Posterior vena cava (tissue), 2 donors: ENCODE measurements at regions not wholly inside any gene's neighbourhood (a gene's known extent, or its start where the extent isn't known, plus 50 kb on each side); places are given as distances from the start of the nearest gene placed in this dataset.

ENCODE experiments used
- DNase-seq: peaks from one replicate; pipeline ENCODE4 v3.0.0-alpha.2; 2020; ENCODE audit warnings: low spot score
- intact Hi-C, 2 donors: fragments of 100-400 bp; cut with DNase I; formaldehyde crosslinking; loops; one replicate each; pipeline versions ENCODE4 v1.14.1 to v1.14.2; 2022 to 2023
- donor health status: DM: yes; HTN: yes; CAD: no.
- donor health status: DM: yes; HTN: yes; CAD: no.

DNA sequence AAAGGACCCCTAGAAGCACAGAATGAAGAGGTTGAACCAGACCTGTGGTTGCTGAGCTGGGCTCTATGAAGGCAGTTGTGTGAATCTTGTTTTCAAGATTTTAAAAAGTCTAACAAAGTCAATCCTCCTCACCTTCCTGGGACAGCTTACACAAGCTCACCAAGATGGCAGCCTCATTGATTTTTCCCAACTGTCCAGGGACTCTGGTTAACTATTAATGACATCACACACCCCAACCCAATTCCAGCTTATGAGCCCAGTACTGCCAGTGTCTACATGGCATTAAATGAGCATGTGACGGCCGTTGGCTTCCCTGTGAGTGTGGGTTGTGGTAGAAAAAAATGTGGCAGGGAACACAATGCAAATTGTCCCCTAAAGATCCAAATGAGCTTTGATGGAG is 137.0 kb downstream of the CHST1 start:
- DNase-seq: no peak
- intact Hi-C loops: no loop called here

- DNase-seq: no peak
- intact Hi-C loops: no loop called here
These were observed 137.5 kb downstream of the CHST1 start for GRCh38 chr11:45527898-45528297.

DNA sequence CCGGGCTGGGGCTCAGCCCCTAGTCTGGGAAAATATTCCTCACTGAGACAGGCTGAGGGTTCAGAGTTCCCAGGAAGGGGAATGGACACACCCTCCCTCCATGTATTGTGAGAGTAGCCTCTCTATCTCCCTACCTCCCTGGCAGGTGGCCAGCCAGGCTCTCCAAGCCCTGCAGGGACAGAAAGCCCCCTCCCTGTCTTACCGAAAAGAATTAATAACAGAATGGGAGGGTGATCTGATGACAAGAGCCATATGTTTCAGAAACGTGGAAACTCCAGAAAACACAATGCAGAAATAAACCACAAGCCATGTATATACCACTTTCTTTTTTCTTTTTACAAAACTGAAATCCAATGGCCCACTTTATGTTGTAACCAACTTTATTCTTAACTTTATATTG is 140.0 kb downstream of the CHST1 start:
- intact Hi-C loops: no loop called here
- no peak for DNase-seq

GRCh38 chr11:45523760-45524159 is 141.7 kb downstream of the CHST1 start:
- intact Hi-C loops: no loop called here
- no peak for DNase-seq

DNA sequence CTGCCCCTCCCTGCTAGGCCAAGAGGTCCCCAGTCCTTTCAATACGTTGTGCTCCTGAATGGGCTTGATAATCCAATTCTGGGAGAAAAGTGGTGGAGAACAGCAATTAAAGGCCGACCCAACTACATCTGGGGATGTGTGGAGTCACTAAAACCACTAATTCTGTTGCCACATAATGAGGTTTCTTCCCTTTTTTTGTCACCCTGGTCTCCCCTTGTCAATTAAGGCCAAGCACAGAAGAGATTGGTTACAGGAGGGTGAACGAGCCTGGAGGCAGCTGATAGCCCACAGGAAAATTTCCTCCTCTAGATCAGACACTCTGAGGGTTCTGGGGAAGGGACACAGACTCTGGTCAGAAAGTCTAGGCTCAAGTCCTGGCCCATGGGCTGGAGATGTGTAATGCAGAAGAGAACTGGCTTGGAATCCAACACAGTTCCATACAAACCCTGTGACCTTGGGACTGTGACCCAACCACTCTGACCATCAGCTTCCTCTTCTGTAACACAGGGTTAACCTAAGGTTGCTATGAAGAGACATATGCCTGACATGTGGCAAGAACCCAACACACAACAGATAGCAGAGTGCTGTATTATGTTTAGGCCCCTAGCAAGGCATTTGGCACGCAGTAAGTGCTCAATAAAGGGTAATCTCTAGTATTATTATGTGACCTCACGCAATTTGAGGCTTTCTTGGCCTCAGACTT is 146.4 kb downstream of the CHST1 start:
- intact Hi-C loops: no loop called here
- no peak for DNase-seq

GRCh38 chr11:45518141-45518832 is 147.1 kb downstream of the CHST1 start:
- intact Hi-C loops: no loop called here
- no peak for DNase-seq

DNA sequence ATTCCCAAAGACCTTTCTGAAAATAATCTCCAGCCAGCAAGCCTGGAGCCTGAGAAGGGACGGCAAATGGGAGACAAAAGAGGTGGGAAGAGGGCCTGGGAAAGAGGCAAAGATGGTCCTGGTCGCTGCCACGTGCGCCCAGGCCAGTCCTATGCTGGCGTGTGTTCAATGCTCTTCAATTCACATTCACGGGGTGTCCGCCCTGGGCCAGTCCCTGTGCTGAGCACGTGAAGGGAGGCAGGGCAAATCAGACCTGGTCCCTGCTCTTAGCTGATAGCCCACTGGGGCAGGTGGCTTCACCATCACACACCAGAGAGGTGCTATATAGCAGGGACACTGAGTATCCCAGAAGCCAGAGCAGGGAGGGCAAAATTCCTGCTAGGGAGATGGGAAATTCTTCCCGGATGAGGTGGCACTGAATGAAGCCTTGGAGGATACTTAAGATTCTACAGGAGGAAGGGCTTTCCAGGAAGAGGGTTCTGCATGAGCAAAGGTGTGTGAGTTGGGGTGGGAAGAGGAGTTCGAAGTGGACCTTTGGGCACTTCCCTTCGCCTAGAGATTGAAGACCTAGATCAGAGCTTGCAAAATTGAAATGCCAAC is 148.2 kb downstream of the CHST1 start:
- intact Hi-C loops: no loop called here
- no peak for DNase-seq

DNA sequence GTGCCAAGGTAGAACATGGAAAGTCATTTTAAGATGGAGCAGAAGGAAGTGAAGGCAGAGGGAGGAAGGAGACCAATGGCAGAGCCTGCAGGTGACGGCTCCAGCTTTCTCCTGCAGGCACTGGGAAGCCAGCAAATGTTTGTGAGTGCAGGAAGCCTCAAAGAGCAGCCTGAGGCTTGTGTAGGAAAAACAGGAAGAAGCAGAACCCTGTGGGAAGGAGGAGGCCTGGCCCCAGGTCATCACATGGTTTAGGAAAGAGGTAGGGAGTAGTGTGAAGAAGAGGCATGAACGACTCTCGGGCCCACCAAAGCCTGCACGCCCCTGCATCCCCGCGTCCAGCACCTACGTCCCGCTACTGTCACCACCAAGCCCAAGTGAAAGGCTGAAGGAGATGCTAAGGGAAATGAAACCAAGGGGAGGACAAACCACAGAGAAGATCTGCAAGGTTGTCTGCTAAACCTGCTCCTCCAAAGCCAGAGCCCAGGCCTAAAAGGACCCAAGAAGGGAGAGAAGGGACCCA is 151.5 kb downstream of the CHST1 start:
- intact Hi-C loops: no loop called here

GRCh38 chr11:45512471-45513148 is 152.8 kb downstream of the CHST1 start:
- no peak for DNase-seq
- intact Hi-C loops: no loop called here

More for the DNA sequence above, 151.5 kb downstream of the CHST1 start:
- no peak for DNase-seq

DNA sequence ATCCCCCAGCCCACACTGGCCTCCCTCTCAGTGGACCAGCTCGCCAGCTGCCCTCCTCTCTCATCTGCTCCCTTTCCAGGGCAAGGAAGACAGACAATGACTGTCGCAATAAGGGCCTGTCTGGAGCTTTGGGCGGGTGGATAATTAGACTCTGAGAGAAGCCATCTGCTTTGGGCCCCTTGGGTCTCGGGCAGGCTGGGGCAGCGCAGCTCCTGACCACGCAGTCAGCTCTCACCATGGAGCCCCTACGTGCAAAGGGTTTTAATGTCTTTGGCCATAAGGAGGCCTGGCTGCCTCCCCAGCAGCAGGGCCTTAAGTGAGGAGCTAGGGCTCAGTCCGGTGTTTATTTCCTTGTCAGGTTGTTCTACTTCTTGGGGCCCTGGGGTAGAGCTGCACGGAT is 153.9 kb downstream of the CHST1 start:
- intact Hi-C loops: no loop called here
- no peak for DNase-seq

DNA sequence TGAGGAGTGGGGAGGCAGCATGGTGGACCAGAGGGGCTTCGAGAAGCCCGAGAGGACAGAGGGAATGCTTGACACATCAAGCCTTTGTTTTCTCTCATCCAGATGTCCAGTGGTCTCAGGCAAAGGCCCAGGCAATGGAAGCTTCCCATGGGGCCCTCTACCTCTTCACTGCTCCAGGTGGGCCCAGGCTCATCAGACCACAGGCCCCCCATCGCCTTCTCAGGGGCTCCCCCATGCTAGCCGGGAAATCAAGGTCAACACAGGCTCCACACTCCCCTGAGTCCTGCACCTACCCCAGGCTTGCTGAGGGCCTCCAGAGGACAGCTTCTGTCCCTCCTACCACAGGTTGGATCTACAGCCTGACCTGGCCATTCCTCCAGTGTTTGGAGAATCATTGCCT is 157.5 kb downstream of the CHST1 start:
- DNase-seq: no peak
- intact Hi-C loops: loop anchor here in 1 of 2 donors (2.0 kb wide), 1 partner anchor 69 kb away; no protein-coding TSS in a partner anchor

DNA sequence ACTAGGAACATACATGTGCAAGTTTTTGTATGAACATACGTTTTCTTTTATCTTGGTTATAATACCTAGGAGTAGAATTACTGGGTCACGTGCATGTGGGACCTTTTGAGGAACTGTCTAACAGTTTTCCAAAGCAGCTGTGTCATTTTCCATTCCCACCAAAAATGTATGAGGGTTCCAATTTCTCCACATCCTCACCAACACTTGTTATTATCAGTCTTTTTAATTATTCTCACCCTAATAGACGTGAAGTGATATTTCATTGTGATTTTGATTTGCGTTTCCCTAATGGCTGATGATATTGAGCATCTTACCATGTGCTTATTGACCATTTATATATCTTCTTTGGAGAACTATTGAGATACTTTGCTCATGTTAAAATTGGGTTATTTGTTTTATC is 162.1 kb downstream of the CHST1 start:
- intact Hi-C loops: no loop called here
- DNase-seq: no peak

DNA sequence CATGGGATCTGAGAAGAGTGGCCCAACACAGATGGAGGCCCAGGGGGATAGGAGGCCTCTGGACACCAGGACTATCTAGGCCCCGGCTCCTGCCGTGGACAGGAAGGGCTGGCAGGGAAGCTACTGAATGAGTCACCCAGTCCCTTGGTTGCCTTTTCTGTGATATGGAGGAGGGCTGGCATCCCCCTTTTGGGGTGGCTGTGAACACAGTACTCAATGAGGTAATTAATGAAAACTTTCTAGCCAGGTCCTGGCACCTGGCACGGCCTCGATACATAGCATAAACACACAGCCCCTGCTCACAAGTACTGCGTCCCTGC is 163.2 kb downstream of the CHST1 start:
- no peak for DNase-seq
- intact Hi-C loops: no loop called here

GRCh38 chr11:45501392-45502225 is 163.8 kb downstream of the CHST1 start:
- DNase-seq: no peak
- intact Hi-C loops: no loop called here

DNA sequence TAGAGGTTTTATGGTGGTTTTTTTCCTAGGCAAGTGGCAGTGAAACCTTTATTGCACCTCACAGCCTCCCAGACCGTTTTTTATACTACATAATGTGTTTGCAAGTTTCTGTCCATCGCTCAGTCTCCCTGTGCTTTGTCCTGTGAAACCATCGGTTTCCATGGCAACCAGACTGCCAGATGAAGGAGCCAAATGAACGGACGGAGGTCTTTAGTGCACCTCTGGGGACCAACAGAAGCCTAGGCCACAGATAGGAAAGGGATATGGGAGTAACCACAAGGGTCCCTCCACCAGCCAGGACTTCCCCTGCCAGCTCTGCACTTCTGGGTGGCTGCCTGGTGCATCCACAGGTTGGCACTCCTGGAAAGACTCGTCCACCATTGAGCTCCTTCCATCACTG is 165.0 kb downstream of the CHST1 start:
- intact Hi-C loops: no loop called here
- no peak for DNase-seq

- intact Hi-C loops: no loop called here
- peak; percentile 52 for DNase-seq
These were observed 170.7 kb downstream of the CHST1 start for GRCh38 chr11:45494738-45495137.

GRCh38 chr11:45489281-45489905 is 176.0 kb downstream of the CHST1 start:
- no peak for DNase-seq
- intact Hi-C loops: no loop called here

GRCh38 chr11:45486461-45486860 is 179.0 kb downstream of the CHST1 start:
- intact Hi-C loops: no loop called here
- DNase-seq: no peak
